Stimulated activated CD8-positive, alpha-beta memory T cell treated with anti-CD3 and anti-CD28 coated beads, Interleukin-2, amount 100 ng/mL, for 1 hour (primary cell): ENCODE measurements at regions not wholly inside any gene's neighbourhood (a gene's known extent, or its start where the extent isn't known, plus 50 kb on each side); places are given as distances from the start of the nearest gene placed in this dataset.

Experiments
- DNase-seq, 2 donors: peaks; one replicate each; pipeline ENCODE4 v3.0.0-alpha.2; 2020; ENCODE audit warnings: low read depth in 2 of 2

- no peak for DNase-seq
Measured at GRCh38 chr1:195934817-195935553, 673.3 kb downstream of the KCNT2 start.

DNA sequence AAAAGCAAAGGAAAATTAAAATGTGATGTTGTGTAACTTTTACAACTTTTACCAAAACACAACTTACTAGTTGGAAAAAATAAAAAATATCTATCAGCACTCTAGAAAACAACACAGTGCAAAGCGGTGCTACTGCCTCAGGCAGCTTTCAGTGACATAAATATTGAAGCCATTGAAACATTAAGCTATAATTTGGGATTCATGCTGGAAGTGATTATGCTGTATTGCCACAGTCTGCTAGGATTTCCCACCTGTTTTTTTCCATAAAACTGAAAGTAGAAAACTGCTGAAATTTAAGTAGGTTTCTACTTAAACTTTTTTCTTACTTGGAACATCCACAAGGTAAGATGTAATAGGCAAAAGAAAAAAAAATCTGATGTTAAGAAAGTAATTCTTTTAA lies 674.4 kb downstream of the KCNT2 start:
- no peak for DNase-seq

DNA sequence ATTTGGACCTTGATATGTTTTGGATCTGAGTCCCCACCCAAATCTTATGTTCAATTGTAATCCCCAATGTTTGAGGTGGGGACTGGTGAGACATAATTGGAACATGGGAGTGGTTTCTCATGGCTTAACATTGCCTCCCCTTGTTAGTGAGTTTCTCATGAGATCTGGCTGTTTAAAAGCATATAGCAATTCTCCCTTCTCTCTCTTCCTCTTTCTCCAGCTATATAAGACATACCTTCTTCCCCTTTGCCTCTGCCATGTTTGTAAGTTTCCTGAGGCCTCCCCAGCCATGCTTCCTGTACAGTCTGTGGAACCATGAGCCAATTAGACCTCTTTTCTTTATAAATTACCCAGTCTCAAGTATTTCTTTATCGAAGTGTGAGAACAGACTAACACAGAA lies 692.4 kb downstream of the KCNT2 start:
- DNase-seq, result no peak

- no peak for DNase-seq
Measured at GRCh38 chr1:195909061-195909460, 699.2 kb downstream of the KCNT2 start.

- DNase-seq, result no peak
Measured at GRCh38 chr1:195908121-195908520, 700.1 kb downstream of the KCNT2 start.

- DNase-seq, result no peak
Measured at GRCh38 chr1:195903203-195903602, 705.0 kb downstream of the KCNT2 start.

- no peak for DNase-seq
Measured at GRCh38 chr1:195902779-195903178, 705.5 kb downstream of the KCNT2 start.

GRCh38 chr1:195899762-195900352 lies 708.4 kb downstream of the KCNT2 start:
- DNase-seq, result no peak

DNA sequence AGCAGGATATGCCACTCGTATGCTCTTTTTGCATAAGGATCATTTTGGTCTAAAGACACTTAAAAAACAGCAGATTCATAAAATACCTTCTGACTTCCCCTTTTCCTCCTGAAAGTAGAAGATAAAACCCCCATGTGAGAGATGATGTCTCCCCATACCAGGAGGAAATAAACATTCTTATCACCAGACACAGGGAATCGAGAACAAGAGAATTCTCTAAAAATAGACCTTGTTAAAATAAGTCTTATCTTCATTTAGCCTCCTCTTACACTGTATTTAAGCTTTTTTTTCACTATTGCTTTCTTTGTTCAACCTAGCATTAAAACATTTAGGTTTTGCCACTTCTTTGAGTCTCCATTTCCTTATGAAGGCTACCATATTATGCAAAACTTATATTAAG lies 709.3 kb downstream of the KCNT2 start:
- no peak for DNase-seq

- DNase-seq, result no peak
Measured at GRCh38 chr1:195898373-195898772, 709.9 kb downstream of the KCNT2 start.

GRCh38 chr1:195897076-195897475 lies 711.2 kb downstream of the KCNT2 start:
- no peak for DNase-seq

DNA sequence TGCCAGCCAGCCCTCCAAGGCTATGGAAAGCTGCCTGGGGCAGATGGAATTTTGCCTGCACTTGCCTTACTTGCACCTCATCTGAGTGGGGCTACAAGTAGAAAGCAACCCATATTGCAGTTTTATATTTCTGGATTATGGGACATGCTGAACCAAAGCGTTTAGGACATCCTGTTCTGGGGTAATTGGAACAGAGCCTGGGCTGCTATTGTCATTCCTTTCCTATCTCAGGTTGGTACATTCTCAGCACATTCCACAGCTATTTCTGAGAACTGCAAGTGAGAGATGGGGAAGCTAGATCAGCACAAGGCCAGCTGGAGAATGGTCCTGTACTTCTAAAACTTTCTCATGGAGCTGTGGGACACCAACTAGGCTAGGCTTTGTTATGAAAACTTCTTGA lies 713.8 kb downstream of the KCNT2 start:
- DNase-seq, result no peak

- DNase-seq, result no peak
Measured at GRCh38 chr1:195886000-195886399, 722.2 kb downstream of the KCNT2 start.

DNA sequence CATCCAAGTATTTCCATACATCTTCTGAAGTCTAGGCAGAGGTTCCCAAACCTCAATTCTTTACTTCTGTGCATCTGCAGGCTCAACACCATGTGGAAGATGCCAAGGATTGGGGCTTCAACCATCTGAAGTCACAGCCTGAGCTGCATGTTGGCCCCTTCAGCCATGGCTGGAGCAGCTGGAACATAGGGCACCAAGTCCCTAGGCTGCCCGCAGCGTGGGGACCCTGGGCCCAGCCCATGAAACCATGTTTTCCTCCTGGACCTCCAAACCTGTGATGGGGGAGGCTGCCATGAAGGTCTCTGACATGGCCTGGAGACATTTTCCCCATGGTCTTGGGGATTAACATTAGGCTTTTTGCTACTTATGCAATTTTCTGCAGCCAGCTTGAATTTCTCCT lies 729.8 kb downstream of the KCNT2 start:
- no peak for DNase-seq

GRCh38 chr1:195876792-195877191 lies 731.4 kb downstream of the KCNT2 start:
- DNase-seq, result no peak

DNA sequence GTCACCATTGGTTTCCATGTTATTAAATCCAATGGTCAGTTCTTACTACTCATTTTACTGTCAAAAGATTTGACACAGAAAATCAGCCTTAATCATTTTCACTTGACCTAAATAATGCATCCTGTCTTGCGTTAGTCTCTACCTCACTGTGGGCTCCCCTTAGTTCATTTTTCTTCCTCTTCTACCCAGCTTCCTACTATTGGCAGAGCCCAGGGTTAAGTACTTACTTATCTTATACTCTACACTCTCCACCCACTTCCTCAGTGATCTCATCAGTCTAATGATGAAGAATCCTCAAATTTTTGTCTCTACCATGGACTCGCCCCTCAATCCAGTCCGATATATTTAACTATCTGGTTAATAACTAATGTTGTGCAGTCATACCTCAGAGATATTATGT lies 735.9 kb downstream of the KCNT2 start:
- DNase-seq, result no peak

- no peak for DNase-seq
Measured at GRCh38 chr1:195867638-195868037, 740.6 kb downstream of the KCNT2 start.

GRCh38 chr1:195866781-195867222 lies 741.4 kb downstream of the KCNT2 start:
- no peak for DNase-seq

GRCh38 chr1:195866091-195866780 lies 742.0 kb downstream of the KCNT2 start:
- no peak for DNase-seq

DNA sequence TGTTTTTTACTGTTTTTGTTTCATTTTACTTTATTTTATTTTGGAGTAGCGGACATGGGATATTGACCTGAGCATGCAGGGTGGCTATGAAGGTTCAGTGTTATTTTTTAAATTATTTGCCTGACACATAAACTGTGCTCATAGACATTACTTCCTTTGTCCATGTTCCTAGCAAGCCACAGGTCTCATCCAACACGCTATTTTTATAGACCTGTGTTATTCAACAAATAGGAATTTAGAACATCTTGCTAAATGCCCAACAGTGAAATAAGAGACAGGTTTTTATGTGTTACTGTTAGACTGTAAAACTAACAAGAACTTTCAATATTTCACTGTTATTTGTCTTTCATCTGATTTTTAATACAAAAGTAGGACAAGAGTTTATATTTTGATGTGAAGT lies 756.4 kb downstream of the KCNT2 start:
- DNase-seq, result no peak

DNA sequence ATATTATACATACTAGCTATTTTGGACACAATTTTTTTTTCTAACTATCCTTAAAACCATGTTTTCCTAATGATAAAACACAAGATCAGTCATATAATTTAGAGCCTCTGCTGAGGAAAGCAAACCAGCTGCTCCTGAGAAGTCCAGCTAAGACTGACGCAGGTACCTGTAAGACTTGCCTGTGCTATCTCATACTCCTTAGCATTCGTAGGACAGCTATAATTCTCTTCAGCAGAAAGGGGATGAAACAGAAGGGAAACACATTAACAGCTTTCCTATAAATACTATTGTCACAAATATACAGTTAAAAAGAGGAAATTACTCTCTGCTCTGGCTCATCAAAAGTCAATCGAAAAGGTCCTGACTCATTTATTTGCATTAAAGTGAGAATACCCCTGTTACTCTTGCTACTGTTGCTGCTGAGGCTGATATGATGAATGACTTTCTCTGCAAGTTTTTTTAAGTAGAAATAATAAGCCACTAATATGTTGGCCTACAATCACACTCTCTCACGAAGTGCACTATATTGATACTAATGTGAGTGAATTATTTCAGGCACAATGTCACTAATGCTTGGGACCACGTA lies 757.1 kb downstream of the KCNT2 start:
- no peak for DNase-seq

DNA sequence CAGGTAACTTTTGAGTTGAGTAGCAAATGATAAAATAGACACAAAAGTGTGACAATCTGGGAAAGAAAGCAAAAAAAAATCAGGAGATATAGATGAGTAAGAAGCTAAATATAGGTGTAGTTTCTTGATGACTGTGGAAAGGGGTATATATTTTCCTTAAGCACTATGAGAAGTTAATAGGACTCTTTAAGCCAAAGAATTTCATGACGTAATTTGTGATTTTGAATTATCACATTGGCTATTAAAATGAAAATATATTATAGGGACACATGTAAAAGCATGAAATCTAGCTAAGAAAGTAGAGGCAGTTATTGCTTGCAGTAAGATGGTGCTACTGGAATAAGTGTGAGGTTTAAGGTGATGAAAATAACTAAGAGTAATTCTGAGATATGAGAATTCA lies 759.1 kb downstream of the KCNT2 start:
- DNase-seq, result no peak
